ENCODE measurements at regions not wholly inside any gene's neighbourhood (a gene's known extent, or its start where the extent isn't known, plus 50 kb on each side); places are given as distances from the start of the nearest gene placed in this dataset.

DNA sequence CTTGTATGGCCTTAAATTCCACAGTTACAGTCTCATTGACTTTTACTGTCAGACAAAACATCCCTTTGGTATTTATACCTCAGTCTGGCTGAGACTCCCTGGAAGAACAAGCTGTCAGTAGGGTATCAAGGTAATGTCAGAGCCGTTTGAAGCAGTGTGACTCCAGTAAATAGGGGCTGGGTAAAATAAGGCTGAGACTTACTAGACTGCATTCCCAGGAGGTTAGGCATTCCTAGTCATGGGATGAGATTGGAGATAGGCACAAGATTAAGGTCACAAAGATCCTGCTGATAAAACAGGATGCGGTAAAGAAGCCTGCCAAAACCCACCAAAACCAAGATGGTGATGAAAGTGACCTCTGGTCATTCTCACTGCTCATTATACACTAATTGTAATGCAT, 219.5 kb upstream of the SKOR2 start:
- DNase-seq (ENCODE audit: low read depth) = no peak

DNA sequence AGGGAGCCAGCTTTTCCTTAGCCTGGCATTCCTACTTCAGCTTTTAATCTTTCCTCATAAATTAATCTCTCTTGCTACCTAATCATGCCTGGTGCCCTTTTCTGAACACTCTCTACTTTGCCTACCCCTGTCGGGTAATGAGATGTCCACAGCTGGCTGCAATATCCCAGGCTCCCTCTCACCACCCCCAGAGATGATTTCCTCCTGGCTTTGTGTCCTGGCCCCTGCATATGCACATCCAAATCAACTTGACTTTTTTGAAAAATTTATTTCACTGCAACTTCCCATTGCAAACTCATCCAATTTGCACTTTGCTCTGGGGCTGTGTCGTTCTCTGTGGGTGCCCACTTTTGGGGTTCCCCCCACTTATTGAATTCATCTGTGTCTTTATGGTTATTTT, 218.1 kb upstream of the SKOR2 start:
- DNase-seq (ENCODE audit: low read depth) = no peak

GRCh38 chr18:47461977-47462376, 210.5 kb upstream of the SKOR2 start:
- no peak for DNase-seq (ENCODE audit: low read depth)

GRCh38 chr18:47461406-47461948, 210.0 kb upstream of the SKOR2 start:
- DNase-seq (ENCODE audit: low read depth) = no peak

DNA sequence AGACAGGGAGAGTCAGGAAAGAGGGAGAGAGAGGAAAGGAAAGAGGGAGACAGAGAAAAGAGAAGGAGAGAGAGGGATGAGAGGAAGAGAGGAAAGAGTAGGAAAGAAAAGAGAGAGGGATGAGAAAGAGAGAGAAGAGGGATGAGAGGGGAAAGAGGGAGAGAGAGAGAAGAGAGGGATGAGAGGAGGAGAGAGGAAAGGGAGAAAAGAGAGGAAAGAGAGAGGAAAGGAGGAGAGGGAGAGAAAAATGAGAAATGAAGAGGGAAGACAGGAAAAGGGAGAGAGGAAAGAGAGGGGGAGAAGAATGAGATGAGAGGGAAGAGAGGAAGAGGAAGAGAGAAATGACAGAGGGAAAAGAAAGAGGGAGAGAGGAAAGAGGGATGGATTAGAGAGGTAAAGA, 207.0 kb upstream of the SKOR2 start:
- no peak for DNase-seq (ENCODE audit: low read depth)

DNA sequence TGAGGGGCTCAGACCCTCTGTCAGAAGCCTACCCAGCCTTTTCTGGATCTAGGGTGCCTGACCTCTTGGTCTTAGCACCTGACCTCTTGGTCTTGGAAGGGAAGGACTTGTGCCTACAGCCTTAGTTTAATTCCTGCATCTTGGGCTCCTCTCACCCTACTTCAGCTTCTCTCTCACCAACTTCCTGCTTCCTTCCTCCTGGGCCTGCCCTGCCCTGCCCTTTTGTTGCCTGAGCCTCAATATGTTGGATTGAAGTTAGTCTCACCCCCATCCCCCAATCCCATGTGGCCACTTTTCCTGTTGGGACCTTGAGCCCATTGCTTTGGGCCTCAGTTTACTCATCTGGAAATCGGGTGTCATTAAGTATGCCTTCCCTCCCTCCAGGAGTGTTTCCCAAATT, 206.2 kb upstream of the SKOR2 start:
- DNase-seq (ENCODE audit: low read depth) = no peak

GRCh38 chr18:47453038-47453437, 201.6 kb upstream of the SKOR2 start:
- no peak for DNase-seq (ENCODE audit: low read depth)

- DNase-seq (ENCODE audit: low read depth) = no peak
These were observed 197.5 kb upstream of the SKOR2 start for GRCh38 chr18:47448956-47449355.

DNA sequence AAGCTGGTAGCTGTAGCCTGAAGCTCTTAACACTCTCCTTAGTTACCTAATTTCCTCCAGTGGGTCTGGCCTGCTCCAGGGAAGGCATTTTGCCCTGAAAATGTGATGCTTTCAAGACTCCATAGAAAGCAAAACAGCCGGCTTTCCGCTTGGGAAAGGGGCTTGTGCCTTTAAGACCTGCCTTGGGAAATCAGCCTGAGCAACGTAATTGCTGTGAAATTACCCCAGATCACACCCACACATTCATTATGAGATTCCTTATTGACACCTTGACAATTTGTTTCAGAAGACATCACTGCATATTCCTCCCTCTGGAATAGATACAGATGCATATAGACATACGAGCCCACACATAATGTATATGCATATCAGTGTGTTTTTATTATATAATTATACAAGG, 190.5 kb upstream of the SKOR2 start:
- DNase-seq (ENCODE audit: low read depth) = no peak

GRCh38 chr18:47438001-47438400, 186.5 kb upstream of the SKOR2 start:
- DNase-seq (ENCODE audit: low read depth) = no peak

- DNase-seq (ENCODE audit: low read depth) = no peak
These were observed 185.4 kb upstream of the SKOR2 start for GRCh38 chr18:47436871-47437270.

- DNase-seq (ENCODE audit: low read depth) = no peak
These were observed 182.8 kb upstream of the SKOR2 start for GRCh38 chr18:47434214-47434746.

DNA sequence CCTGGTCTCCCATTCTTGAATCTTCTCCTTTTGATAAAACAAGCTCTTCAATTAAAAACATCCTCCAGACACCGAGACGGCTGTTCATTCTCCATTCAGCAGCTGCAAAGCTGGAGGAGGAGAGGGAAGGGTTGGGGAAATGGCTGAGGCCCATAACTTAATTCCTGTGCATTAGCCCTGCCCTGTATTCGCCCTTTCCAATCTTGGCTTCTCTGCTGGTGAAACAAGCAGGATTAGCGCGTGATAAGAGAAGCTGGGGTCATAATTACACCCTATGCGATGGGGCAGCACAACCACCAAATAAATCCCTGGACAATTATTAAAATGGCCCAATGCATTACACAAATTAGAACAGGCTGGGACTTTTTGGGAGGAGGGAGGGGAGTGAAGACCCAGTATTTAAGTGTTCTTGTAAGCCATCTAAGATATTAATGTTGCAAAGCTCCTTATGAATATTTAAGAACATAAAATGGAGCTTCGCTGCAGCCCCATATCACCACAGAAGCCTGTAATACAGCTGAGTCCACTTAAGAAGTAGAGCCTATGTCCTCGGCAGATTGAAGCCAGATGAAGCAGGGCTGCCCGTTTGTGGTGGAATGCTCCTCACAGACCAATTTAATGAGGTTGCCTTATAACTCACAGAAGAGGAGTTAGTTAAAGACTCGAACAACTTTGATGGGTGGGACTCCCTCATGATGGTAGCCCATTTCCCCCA, 176.6 kb upstream of the SKOR2 start:
- DNase-seq (ENCODE audit: low read depth) = no peak

- DNase-seq (ENCODE audit: low read depth) = no peak
These were observed 175.6 kb upstream of the SKOR2 start for GRCh38 chr18:47427072-47427471.

- DNase-seq (ENCODE audit: low read depth) = no peak
These were observed 173.9 kb upstream of the SKOR2 start for GRCh38 chr18:47425365-47425764.

GRCh38 chr18:47422524-47422923, 171.1 kb upstream of the SKOR2 start:
- no peak for DNase-seq (ENCODE audit: low read depth)

GRCh38 chr18:47420130-47420529, 168.7 kb upstream of the SKOR2 start:
- DNase-seq (ENCODE audit: low read depth) = no peak

DNA sequence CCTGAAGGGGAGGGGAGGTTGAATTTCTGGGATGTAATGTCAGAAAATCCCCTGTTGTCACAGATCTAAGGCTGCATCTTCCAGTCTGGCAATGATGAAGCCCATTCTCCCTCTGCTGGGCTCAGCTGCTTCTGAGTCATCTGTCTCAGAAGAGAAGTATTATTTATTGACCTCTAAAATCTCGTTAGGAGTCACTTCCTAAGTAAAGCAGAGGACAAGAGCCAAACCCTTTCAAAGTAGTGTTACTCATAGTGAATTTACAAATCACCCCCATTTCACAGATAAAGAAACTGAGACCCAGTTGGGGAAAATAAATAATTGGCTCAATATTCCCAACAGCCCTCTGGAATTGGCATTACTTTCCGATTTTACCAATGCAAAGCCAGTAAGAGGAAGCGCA, 167.3 kb upstream of the SKOR2 start:
- no peak for DNase-seq (ENCODE audit: low read depth)

- DNase-seq (ENCODE audit: low read depth) = no peak
These were observed 166.3 kb upstream of the SKOR2 start for GRCh38 chr18:47417807-47418206.

GRCh38 chr18:47415881-47416280, 164.4 kb upstream of the SKOR2 start:
- DNase-seq (ENCODE audit: low read depth) = no peak

DNA sequence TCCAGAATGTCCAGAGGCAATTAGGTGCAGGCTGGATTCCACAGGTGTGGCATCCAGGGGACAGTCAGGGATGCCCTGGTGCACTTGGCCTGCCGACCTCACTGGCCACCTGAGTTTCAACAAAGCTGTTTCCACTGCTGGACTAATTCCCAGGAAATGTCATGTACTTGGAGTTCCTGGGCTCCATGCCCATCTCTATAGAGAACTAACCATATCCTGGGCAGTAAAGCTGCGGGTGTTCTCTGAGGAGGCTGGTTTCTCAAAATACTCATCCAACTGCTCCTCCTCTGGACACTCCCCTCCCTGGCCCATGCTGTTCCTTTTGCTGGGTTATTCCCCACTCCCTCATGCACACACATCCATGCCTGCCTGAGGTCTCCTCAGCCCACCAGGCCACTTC, 161.9 kb upstream of the SKOR2 start:
- no peak for DNase-seq (ENCODE audit: low read depth)

DNA sequence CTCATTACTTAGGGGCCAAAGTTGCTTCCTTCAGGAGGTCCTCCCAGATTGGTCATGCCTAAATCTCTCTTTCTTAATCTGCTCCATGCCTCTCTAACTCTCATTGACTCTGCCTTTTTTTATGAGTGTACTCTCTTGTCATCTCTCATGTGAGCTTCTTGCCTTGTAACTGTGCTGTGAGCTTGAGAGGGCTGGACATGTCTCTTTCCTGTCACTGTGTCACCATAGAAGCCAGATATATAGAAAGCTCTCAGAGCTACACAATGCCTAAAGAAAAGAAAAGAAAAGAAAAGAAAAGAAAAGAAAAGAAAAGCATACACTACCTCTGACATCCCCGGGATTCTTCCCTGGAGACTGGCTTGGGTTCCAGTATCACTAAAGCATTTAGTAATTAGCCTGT, 161.5 kb upstream of the SKOR2 start:
- no peak for DNase-seq (ENCODE audit: low read depth)

GRCh38 chr18:47411159-47411558, 159.7 kb upstream of the SKOR2 start:
- DNase-seq (ENCODE audit: low read depth) = no peak

DNA sequence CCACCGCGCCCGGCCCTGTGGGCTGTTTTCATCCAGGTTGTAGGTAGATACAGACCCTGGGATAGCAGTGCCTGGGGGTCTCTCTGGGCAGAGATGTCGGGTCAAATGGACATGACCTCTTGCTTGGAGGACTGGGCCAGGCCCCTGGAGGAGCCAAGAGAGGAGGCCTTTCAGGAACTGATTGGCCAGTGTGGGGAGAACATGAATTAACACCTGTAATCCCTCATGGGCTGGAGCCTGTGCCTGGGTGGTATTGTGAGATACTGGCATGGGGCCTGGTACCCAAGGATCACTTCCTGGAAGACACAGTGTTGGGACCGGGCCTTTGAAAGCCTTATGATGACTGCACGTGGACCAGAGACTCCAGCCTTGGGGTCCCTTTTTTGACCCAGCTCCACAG, 158.7 kb upstream of the SKOR2 start:
- no peak for DNase-seq (ENCODE audit: low read depth)

Measured in HS-27A (cell line).